GM23338 (cell line): ENCODE measurements at regions not wholly inside any gene's neighbourhood (a gene's known extent, or its start where the extent isn't known, plus 50 kb on each side); places are given as distances from the start of the nearest gene placed in this dataset.

Experiments used
- ATAC-seq: fragments of 200-7000 bp; cut with Tn5 transposase; 3 replicates; pipeline ENCODE4 v1.9.1; 2020
- DNase-seq: peaks from one replicate; pipeline ENCODE4 v3.0.0-alpha.2; 2015; ENCODE audit warnings: low spot score
- H2AFZ ChIP-seq: fragments of 200-600 bp; sonication (generic); 2 replicates; pipeline ENCODE4 v1.8.0; 2016; ENCODE audit warnings: antibody characterized with exemption, mild to moderate bottlenecking, moderate library complexity
- H3F3A ChIP-seq: fragments of 200-600 bp; sonication (generic); replicated peaks from 2 replicates; pipeline ENCODE4 v1.8.0; 2017; ENCODE audit warnings: antibody characterized with exemption, mixed run types, low read depth
- H3K27ac ChIP-seq: fragments of 200-600 bp; sonication (generic); 2 replicates; pipeline ENCODE4 v1.6.1; 2016; ENCODE audit warnings: low read depth
- H3K27me3 ChIP-seq: fragments of 200-600 bp; sonication (generic); 2 replicates; pipeline ENCODE4 v1.8.0; 2016; ENCODE audit warnings: mild to moderate bottlenecking, mixed run types, moderate library complexity; ENCODE audit not compliant: insufficient read depth
- H3K36me3 ChIP-seq: fragments of 200-600 bp; sonication (generic); 2 replicates; pipeline ENCODE4 v1.8.0; 2016; ENCODE audit warnings: mild to moderate bottlenecking; ENCODE audit not compliant: insufficient read depth
- H3K4me1 ChIP-seq: fragments of 200-600 bp; sonication (generic); 2 replicates; pipeline ENCODE4 v1.8.0; 2016; ENCODE audit warnings: mild to moderate bottlenecking, moderate library complexity; ENCODE audit not compliant: insufficient read depth
- H3K4me2 ChIP-seq: fragments of 200-600 bp; sonication (generic); 2 replicates; pipeline ENCODE4 v1.7.1; 2017; ENCODE audit warnings: mixed run types
- H3K4me3 ChIP-seq: fragments of 200-600 bp; sonication (generic); 2 replicates; pipeline ENCODE4 v1.6.1; 2016; ENCODE audit warnings: mixed run types
- H3K79me2 ChIP-seq: fragments of 200-600 bp; sonication (generic); replicated peaks from 2 replicates; pipeline ENCODE4 v1.8.0; 2017; ENCODE audit warnings: mild to moderate bottlenecking; ENCODE audit not compliant: insufficient read depth
- H3K9me2 ChIP-seq: fragments of 200-600 bp; sonication (generic); 2 replicates; pipeline ENCODE4 v1.8.0; 2017; ENCODE audit not compliant: insufficient read depth
- H4K20me1 ChIP-seq: fragments of 200-600 bp; sonication (generic); replicated peaks from 2 replicates; pipeline ENCODE4 v1.8.0; 2017; ENCODE audit warnings: mild to moderate bottlenecking; ENCODE audit not compliant: insufficient read depth
- H3K27ac Mint-ChIP-seq: 2 replicates; pipeline ENCODE4 v1.8.0; 2020; ENCODE audit warnings: inconsistent platforms, mild to moderate bottlenecking, moderate library complexity, mixed read lengths
- H3K27me3 Mint-ChIP-seq: 3 replicates; pipeline ENCODE4 v1.8.0; 2022; ENCODE audit warnings: low read depth, mild to moderate bottlenecking, moderate library complexity, mixed read lengths, inconsistent platforms; ENCODE audit not compliant: insufficient read depth, poor library complexity
- H3K36me3 Mint-ChIP-seq: 3 replicates; pipeline ENCODE4 v1.8.0; 2021; ENCODE audit warnings: low read depth, mild to moderate bottlenecking, inconsistent platforms, moderate library complexity, mixed read lengths
- H3K4me1 Mint-ChIP-seq: 3 replicates; pipeline ENCODE4 v1.8.0; 2020; ENCODE audit warnings: mild to moderate bottlenecking, inconsistent platforms, mixed read lengths
- H3K4me3 Mint-ChIP-seq: 3 replicates; pipeline ENCODE4 v1.8.0; 2021; ENCODE audit warnings: moderate library complexity, mild to moderate bottlenecking, inconsistent platforms, mixed read lengths
- H3K9me3 Mint-ChIP-seq: 3 replicates; pipeline ENCODE4 v1.8.0; 2020; ENCODE audit warnings: moderate library complexity, mild to moderate bottlenecking, inconsistent platforms, mixed read lengths
- CREB1 ChIP-seq: fragments of 250-450 bp; sonication (Bioruptor Pico); IDR thresholded peaks from 2 replicates; pipeline ENCODE4 v1.5.0; 2020; ENCODE audit warnings: low read depth, mild to moderate bottlenecking, moderate library complexity
- CTCF ChIP-seq, 2 experiments: fragments of 200-600 bp in 1 of 2; sonication (generic) in 1 of 2; conservative IDR thresholded peaks; 2 replicates each; pipeline versions ENCODE4 v1.5.1 to v1.6.1; 2016 to 2017; ENCODE audit warnings: antibody characterized with exemption in 2 of 2, low read depth in 2 of 2, mild to moderate bottlenecking in 2 of 2, moderate library complexity in 1 of 2
- EZH2 ChIP-seq: fragments of 200-600 bp; sonication (generic); IDR thresholded peaks from one replicate; pipeline ENCODE4 v1.8.0; 2017; ENCODE audit warnings: antibody characterized with exemption, mild to moderate bottlenecking, low read depth; ENCODE audit not compliant: unreplicated experiment
- EZH2phosphoT487 ChIP-seq: fragments of 200-600 bp; sonication (generic); IDR thresholded peaks from one replicate; pipeline ENCODE4 v1.8.1; 2018; ENCODE audit warnings: antibody characterized with exemption; ENCODE audit not compliant: unreplicated experiment
- JUNB ChIP-seq: IDR thresholded peaks from one replicate; pipeline ENCODE4 v1.6.1; 2016; ENCODE audit warnings: antibody characterized with exemption; ENCODE audit not compliant: unreplicated experiment
- NANOG ChIP-seq: IDR thresholded peaks from 2 replicates; pipeline ENCODE4 v1.6.1; 2016; ENCODE audit warnings: antibody characterized with exemption, borderline replicate concordance
- POLR2AphosphoS5 ChIP-seq: IDR thresholded peaks from 2 replicates; pipeline ENCODE4 v1.6.1; 2016; ENCODE audit warnings: antibody characterized with exemption, low read depth
- REST ChIP-seq: IDR thresholded peaks from one replicate; pipeline ENCODE4 v1.6.1; 2018; ENCODE audit warnings: antibody characterized with exemption; ENCODE audit not compliant: unreplicated experiment
- STAT1 ChIP-seq: IDR thresholded peaks from one replicate; pipeline ENCODE4 v1.6.1; 2016; ENCODE audit warnings: antibody characterized with exemption; ENCODE audit not compliant: unreplicated experiment
- ZNF114 ChIP-seq: fragments of 250-450 bp; sonication (Bioruptor Pico); IDR thresholded peaks from 2 replicates; pipeline ENCODE4 v1.5.0; 2020; ENCODE audit warnings: mild to moderate bottlenecking, moderate library complexity
- ZNF331 ChIP-seq: fragments of 250-450 bp; sonication (Bioruptor Pico); IDR thresholded peaks from 2 replicates; pipeline ENCODE4 v1.5.0; 2020; ENCODE audit warnings: low read depth, mild to moderate bottlenecking, moderate library complexity
- TF ChIP-seq, protein P1 (sequence below): IDR thresholded peaks from 2 replicates; pipeline ENCODE4 v1.6.1; 2016; ENCODE audit warnings: antibody characterized with exemption

DNA sequence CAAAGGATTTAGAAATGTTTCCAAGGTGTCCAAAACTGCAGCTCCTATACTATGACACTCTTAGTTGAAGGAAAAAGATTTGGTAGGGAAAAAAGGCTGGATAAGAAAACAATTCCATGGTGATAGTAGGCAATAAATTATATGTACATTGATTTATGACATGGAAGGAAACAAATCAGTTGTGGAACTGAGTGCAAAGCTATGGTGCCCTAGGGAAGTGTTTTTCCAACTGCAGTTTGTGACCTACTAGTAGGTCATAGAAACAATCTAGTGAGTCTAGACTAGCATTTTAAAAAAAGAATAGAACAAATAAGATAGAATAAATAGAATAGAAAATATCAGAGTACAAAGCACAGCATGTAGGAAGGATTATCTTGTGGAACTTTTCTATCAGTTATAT, 58.4 kb upstream of the TSPAN5 start (continued):
- TF ChIP-seq CTCF (conservative IDR thresholded peaks at IDR 0.05; ENCODE audit: low read depth in 2 of 2) (no peak), POLR2AphosphoS5 (no peak), CREB1 (CRISPR knock-in tag) (no peak), STAT1 (no peak), EZH2phosphoT487 (no peak), EZH2 (no peak), JUNB (no peak)

GRCh38 chr4:98712607-98713006, 54.2 kb upstream of the TSPAN5 start:
- no peak overlapping the region for H3K27ac Mint-ChIP-seq
- H3K4me2 ChIP-seq, result no peak overlapping the region
- no peak for ATAC-seq
- TF ChIP-seq ZNF114 (CRISPR knock-in tag) (no peak), NANOG (no peak), CREB1 (CRISPR knock-in tag) (no peak), ZNF331 (no peak), REST (no peak), EZH2 (no peak), STAT1 (no peak), CTCF (conservative IDR thresholded peaks at IDR 0.05; ENCODE audit: low read depth in 2 of 2) (no peak), JUNB (no peak), EZH2phosphoT487 (no peak)
- TF ChIP-seq, protein P1, sequence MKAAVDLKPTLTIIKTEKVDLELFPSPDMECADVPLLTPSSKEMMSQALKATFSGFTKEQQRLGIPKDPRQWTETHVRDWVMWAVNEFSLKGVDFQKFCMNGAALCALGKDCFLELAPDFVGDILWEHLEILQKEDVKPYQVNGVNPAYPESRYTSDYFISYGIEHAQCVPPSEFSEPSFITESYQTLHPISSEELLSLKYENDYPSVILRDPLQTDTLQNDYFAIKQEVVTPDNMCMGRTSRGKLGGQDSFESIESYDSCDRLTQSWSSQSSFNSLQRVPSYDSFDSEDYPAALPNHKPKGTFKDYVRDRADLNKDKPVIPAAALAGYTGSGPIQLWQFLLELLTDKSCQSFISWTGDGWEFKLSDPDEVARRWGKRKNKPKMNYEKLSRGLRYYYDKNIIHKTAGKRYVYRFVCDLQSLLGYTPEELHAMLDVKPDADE, result no peak

More at GRCh38 chr4:98712607-98713006, 54.2 kb upstream of the TSPAN5 start:
- Histone ChIP-seq H3K27ac (no peak overlapping the region), H2AFZ (no peak overlapping the region), H3K4me3 (no peak overlapping the region), H3K79me2 (no peaks in the 10 kb centered on the region), H3K9me2 (0 out of 2 replicates have a peak, but pooled peaks cover 7% of the 10 kb centered on the region), H3K4me1 (no peaks in the 10 kb centered on the region), H3K27me3 (no peaks in the 10 kb centered on the region), H3F3A (no peaks in the 10 kb centered on the region), H4K20me1 (no peaks in the 10 kb centered on the region), H3K36me3 (0 out of 2 replicates have a peak, but pooled peaks cover 3% of the 10 kb centered on the region)
- no peaks in the 10 kb centered on the region for H3K36me3 Mint-ChIP-seq
- no peaks in the 10 kb centered on the region for H3K4me1 Mint-ChIP-seq
- H3K9me3 Mint-ChIP-seq, result no peaks in the 10 kb centered on the region
- H3K4me3 Mint-ChIP-seq, result no peak overlapping the region
- no peaks in the 10 kb centered on the region for H3K27me3 Mint-ChIP-seq
- no peak for DNase-seq
